ENCODE measurements at regions not wholly inside any gene's neighbourhood (a gene's known extent, or its start where the extent isn't known, plus 50 kb on each side); places are given as distances from the start of the nearest gene placed in this dataset.
"Not testable (repeated sequence)": the region's sequence is repeated elsewhere in the genome, so short reads cannot be mapped to it uniquely, and the experiment has no call there.

GRCh38 chr9:61670616-61671015 is 480.8 kb downstream of the SPATA31A7 start:
- POLR2A ChIA-PET: no interaction called here
- H3K27me3 ChIP-seq (ENCODE audit: control insufficient read depth, insufficient read depth, low read length): no peaks in the 10 kb centered on the region
- TF ChIP-seq CTCF (IDR thresholded peaks at IDR 0.05; ENCODE audit: low read depth, low read length): no peak
- H3K27ac ChIP-seq (ENCODE audit: low read depth, low read length): no peak overlapping the region
- H3K4me3 ChIP-seq (ENCODE audit: low read depth, low read length): no peak overlapping the region
- CTCF ChIA-PET: no interaction called here
- no peak for DNase-seq (ENCODE audit: low read depth, low spot score)
- peaks cover 87% of the 10 kb centered on the region for H3K9me3 ChIP-seq (ENCODE audit: control insufficient read depth, insufficient read depth, low read length)

- DNase-seq (ENCODE audit: low read depth, low spot score): no peak
- Histone ChIP-seq H3K27me3 (ENCODE audit: control insufficient read depth, insufficient read depth, low read length) (no peaks in the 10 kb centered on the region), H3K4me3 (ENCODE audit: low read depth, low read length) (no peak overlapping the region), H3K9me3 (ENCODE audit: control insufficient read depth, insufficient read depth, low read length) (peaks cover 79% of the 10 kb centered on the region), H3K27ac (ENCODE audit: low read depth, low read length) (no peak overlapping the region)
- ChIA-PET POLR2A (no interaction called here), CTCF (no interaction called here)
- TF ChIP-seq CTCF (IDR thresholded peaks at IDR 0.05; ENCODE audit: low read depth, low read length): no peak
Observed at GRCh38 chr9:61671276-61671973, 481.6 kb downstream of the SPATA31A7 start.

GRCh38 chr9:61672107-61672541 is 482.3 kb downstream of the SPATA31A7 start:
- CTCF ChIA-PET; POLR2A ChIA-PET; H3K27me3 ChIP-seq (ENCODE audit: control insufficient read depth, insufficient read depth, low read length); H3K27ac ChIP-seq (ENCODE audit: low read depth, low read length); H3K4me3 ChIP-seq (ENCODE audit: low read depth, low read length); DNase-seq (ENCODE audit: low read depth, low spot score): not testable (repeated sequence)
- peaks cover 72% of the 10 kb centered on the region for H3K9me3 ChIP-seq (ENCODE audit: control insufficient read depth, insufficient read depth, low read length)

- H3K27ac ChIP-seq (ENCODE audit: low read depth, low read length); DNase-seq (ENCODE audit: low read depth, low spot score); CTCF ChIA-PET; POLR2A ChIA-PET; H3K27me3 ChIP-seq (ENCODE audit: control insufficient read depth, insufficient read depth, low read length); H3K4me3 ChIP-seq (ENCODE audit: low read depth, low read length): not testable (repeated sequence)
- H3K9me3 ChIP-seq (ENCODE audit: control insufficient read depth, insufficient read depth, low read length): peaks cover 66% of the 10 kb centered on the region
Observed at GRCh38 chr9:61672645-61673167, 482.9 kb downstream of the SPATA31A7 start.

- no peak for DNase-seq (ENCODE audit: low read depth, low spot score)
- Histone ChIP-seq H3K9me3 (ENCODE audit: control insufficient read depth, insufficient read depth, low read length) (peaks cover 62% of the 10 kb centered on the region), H3K4me3 (ENCODE audit: low read depth, low read length) (no peak overlapping the region), H3K27ac (ENCODE audit: low read depth, low read length) (no peak overlapping the region), H3K27me3 (ENCODE audit: control insufficient read depth, insufficient read depth, low read length) (no peaks in the 10 kb centered on the region)
- ChIA-PET POLR2A (no interaction called here), CTCF (no interaction called here)
- TF ChIP-seq CTCF (IDR thresholded peaks at IDR 0.05; ENCODE audit: low read depth, low read length): no peak
Observed at GRCh38 chr9:61673247-61673646, 483.4 kb downstream of the SPATA31A7 start.

GRCh38 chr9:61673664-61674381 is 484.0 kb downstream of the SPATA31A7 start:
- DNase-seq (ENCODE audit: low read depth, low spot score): no peak
- Histone ChIP-seq H3K27me3 (ENCODE audit: control insufficient read depth, insufficient read depth, low read length) (no peaks in the 10 kb centered on the region), H3K4me3 (ENCODE audit: low read depth, low read length) (no peak overlapping the region), H3K27ac (ENCODE audit: low read depth, low read length) (no peak overlapping the region), H3K9me3 (ENCODE audit: control insufficient read depth, insufficient read depth, low read length) (peaks cover 56% of the 10 kb centered on the region)
- ChIA-PET POLR2A (no interaction called here), CTCF (no interaction called here)
- no peak for TF ChIP-seq CTCF (IDR thresholded peaks at IDR 0.05; ENCODE audit: low read depth, low read length)

Measured in AG04450 (cell line).